GM23338 (cell line): ENCODE measurements at regions not wholly inside any gene's neighbourhood (a gene's known extent, or its start where the extent isn't known, plus 50 kb on each side); places are given as distances from the start of the nearest gene placed in this dataset.

Experiments
- CREB1 ChIP-seq: fragments of 250-450 bp; sonication (Bioruptor Pico); IDR thresholded peaks from 2 replicates; pipeline ENCODE4 v1.5.0; 2020; ENCODE audit warnings: low read depth, mild to moderate bottlenecking, moderate library complexity
- EZH2 ChIP-seq: fragments of 200-600 bp; sonication (generic); IDR thresholded peaks from one replicate; pipeline ENCODE4 v1.8.0; 2017; ENCODE audit warnings: antibody characterized with exemption, mild to moderate bottlenecking, low read depth; ENCODE audit not compliant: unreplicated experiment
- EZH2phosphoT487 ChIP-seq: fragments of 200-600 bp; sonication (generic); IDR thresholded peaks from one replicate; pipeline ENCODE4 v1.8.1; 2018; ENCODE audit warnings: antibody characterized with exemption; ENCODE audit not compliant: unreplicated experiment
- JUNB ChIP-seq: IDR thresholded peaks from one replicate; pipeline ENCODE4 v1.6.1; 2016; ENCODE audit warnings: antibody characterized with exemption; ENCODE audit not compliant: unreplicated experiment
- NANOG ChIP-seq: IDR thresholded peaks from 2 replicates; pipeline ENCODE4 v1.6.1; 2016; ENCODE audit warnings: antibody characterized with exemption, borderline replicate concordance
- POLR2AphosphoS5 ChIP-seq: IDR thresholded peaks from 2 replicates; pipeline ENCODE4 v1.6.1; 2016; ENCODE audit warnings: antibody characterized with exemption, low read depth
- REST ChIP-seq: IDR thresholded peaks from one replicate; pipeline ENCODE4 v1.6.1; 2018; ENCODE audit warnings: antibody characterized with exemption; ENCODE audit not compliant: unreplicated experiment
- STAT1 ChIP-seq: IDR thresholded peaks from one replicate; pipeline ENCODE4 v1.6.1; 2016; ENCODE audit warnings: antibody characterized with exemption; ENCODE audit not compliant: unreplicated experiment
- ZNF114 ChIP-seq: fragments of 250-450 bp; sonication (Bioruptor Pico); IDR thresholded peaks from 2 replicates; pipeline ENCODE4 v1.5.0; 2020; ENCODE audit warnings: mild to moderate bottlenecking, moderate library complexity
- ZNF331 ChIP-seq: fragments of 250-450 bp; sonication (Bioruptor Pico); IDR thresholded peaks from 2 replicates; pipeline ENCODE4 v1.5.0; 2020; ENCODE audit warnings: low read depth, mild to moderate bottlenecking, moderate library complexity
- TF ChIP-seq, protein P1 (sequence below), 2 experiments: fragments of 200-600 bp in 1 of 2; sonication (generic) in 1 of 2; conservative IDR thresholded peaks; 2 replicates each; pipeline versions ENCODE4 v1.5.1 to v1.6.1; 2016 to 2017; ENCODE audit warnings: antibody characterized with exemption in 2 of 2, low read depth in 2 of 2, mild to moderate bottlenecking in 2 of 2, moderate library complexity in 1 of 2
- TF ChIP-seq, protein P2 (sequence below): IDR thresholded peaks from 2 replicates; pipeline ENCODE4 v1.6.1; 2016; ENCODE audit warnings: antibody characterized with exemption

- TF ChIP-seq, protein P1, sequence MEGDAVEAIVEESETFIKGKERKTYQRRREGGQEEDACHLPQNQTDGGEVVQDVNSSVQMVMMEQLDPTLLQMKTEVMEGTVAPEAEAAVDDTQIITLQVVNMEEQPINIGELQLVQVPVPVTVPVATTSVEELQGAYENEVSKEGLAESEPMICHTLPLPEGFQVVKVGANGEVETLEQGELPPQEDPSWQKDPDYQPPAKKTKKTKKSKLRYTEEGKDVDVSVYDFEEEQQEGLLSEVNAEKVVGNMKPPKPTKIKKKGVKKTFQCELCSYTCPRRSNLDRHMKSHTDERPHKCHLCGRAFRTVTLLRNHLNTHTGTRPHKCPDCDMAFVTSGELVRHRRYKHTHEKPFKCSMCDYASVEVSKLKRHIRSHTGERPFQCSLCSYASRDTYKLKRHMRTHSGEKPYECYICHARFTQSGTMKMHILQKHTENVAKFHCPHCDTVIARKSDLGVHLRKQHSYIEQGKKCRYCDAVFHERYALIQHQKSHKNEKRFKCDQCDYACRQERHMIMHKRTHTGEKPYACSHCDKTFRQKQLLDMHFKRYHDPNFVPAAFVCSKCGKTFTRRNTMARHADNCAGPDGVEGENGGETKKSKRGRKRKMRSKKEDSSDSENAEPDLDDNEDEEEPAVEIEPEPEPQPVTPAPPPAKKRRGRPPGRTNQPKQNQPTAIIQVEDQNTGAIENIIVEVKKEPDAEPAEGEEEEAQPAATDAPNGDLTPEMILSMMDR (conservative IDR thresholded peaks at IDR 0.05; ENCODE audit: low read depth in 2 of 2), result no peak
- TF ChIP-seq EZH2phosphoT487, result no peak
- TF ChIP-seq POLR2AphosphoS5, result no peak
- no peak for TF ChIP-seq REST
- TF ChIP-seq, protein P2, sequence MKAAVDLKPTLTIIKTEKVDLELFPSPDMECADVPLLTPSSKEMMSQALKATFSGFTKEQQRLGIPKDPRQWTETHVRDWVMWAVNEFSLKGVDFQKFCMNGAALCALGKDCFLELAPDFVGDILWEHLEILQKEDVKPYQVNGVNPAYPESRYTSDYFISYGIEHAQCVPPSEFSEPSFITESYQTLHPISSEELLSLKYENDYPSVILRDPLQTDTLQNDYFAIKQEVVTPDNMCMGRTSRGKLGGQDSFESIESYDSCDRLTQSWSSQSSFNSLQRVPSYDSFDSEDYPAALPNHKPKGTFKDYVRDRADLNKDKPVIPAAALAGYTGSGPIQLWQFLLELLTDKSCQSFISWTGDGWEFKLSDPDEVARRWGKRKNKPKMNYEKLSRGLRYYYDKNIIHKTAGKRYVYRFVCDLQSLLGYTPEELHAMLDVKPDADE, result no peak
- no peak for TF ChIP-seq NANOG
- TF ChIP-seq EZH2, result no peak
- no peak for TF ChIP-seq JUNB
- TF ChIP-seq CREB1 (CRISPR knock-in tag), result no peak
- no peak for TF ChIP-seq ZNF331 (CRISPR knock-in tag)
- TF ChIP-seq ZNF114, result no peak
- no peak for TF ChIP-seq STAT1
Measured at GRCh38 chr5:133824661-133825254, 143.7 kb downstream of the C5orf15 start.
